Suprapubic skin (tissue), 4 donors: ENCODE measurements at regions not wholly inside any gene's neighbourhood (a gene's known extent, or its start where the extent isn't known, plus 50 kb on each side); places are given as distances from the start of the nearest gene placed in this dataset.
"Not testable (repeated sequence)": the region's sequence is repeated elsewhere in the genome, so short reads cannot be mapped to it uniquely, and the experiment has no call there.

Source experiments
- DNase-seq, 2 donors: peaks; one replicate each; pipeline ENCODE4 v3.0.0-alpha.2; 2019; ENCODE audit warnings: low spot score in 2 of 2
- H3K27ac ChIP-seq: fragments of 200-600 bp; sonication (generic); one replicate; pipeline ENCODE4 v1.5.1; 2019
- H3K27me3 ChIP-seq: fragments of 200-600 bp; sonication (generic); one replicate; pipeline ENCODE4 v1.5.1; 2019
- H3K36me3 ChIP-seq: fragments of 200-600 bp; sonication (generic); one replicate; pipeline ENCODE4 v1.5.1; 2019
- H3K4me1 ChIP-seq: fragments of 200-600 bp; sonication (generic); one replicate; pipeline ENCODE4 v1.5.1; 2019
- H3K4me3 ChIP-seq: fragments of 200-600 bp; sonication (generic); one replicate; pipeline ENCODE4 v1.5.1; 2019; ENCODE audit warnings: mild to moderate bottlenecking
- H3K9me3 ChIP-seq: fragments of 200-600 bp; sonication (generic); one replicate; pipeline ENCODE4 v1.5.1; 2019
- WGBS: methylation state at CpG from one replicate; pipeline ENCODE4 v1.1.5; 2018; 5-methylcytosine and 5-hydroxymethylcytosine counted together

DNA sequence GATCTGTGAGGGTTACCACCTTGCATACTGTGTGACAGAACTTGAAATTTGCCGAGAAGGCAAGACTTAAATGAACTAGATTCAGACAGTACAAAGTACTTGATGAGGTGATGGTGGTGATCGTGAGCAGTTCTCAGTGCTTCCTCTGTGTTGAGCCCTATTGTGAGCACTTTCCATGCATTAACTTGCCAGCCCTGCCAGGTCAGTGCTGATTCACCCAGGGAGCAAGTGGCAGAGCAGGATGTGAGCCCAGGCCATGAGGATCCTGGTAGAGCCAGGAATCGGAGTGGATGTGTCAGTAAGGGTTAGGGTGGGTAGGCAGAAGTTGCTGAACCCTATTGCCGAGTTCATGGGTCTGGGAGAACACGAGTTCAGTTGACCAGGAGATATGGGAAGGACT is 4545.7 kb upstream of the TPTE start:
- WGBS = no CpG with 5 or more reads among the region's 5 CpGs
- not testable (repeated sequence) for H3K9me3 ChIP-seq, H3K27ac ChIP-seq, DNase-seq, H3K27me3 ChIP-seq, H3K4me1 ChIP-seq, H3K36me3 ChIP-seq, H3K4me3 ChIP-seq

DNA sequence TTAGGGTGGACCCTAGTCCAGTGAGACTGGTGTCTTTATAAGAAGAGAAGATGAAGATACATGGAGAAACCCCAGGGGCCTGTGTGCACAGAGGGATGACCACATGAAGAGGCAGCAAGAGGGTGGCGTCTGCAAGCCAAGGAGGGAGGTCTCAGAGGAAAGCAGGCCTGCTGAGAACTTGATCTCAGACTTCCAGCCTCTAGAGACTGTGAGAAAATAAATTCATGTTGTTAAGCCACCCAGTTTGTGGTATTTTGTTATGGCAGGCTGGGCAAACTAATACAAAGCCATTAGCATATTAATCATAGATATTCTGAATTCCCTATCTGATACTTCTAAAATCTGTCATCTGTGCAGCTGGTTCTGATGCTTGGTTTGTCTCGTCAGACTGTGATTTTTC is 4523.8 kb upstream of the TPTE start:
- H3K4me3 ChIP-seq, H3K4me1 ChIP-seq, DNase-seq, H3K27ac ChIP-seq, H3K27me3 ChIP-seq, H3K36me3 ChIP-seq, H3K9me3 ChIP-seq: not testable (repeated sequence)
- no CpG with 5 or more reads among the region's 2 CpGs for WGBS

DNA sequence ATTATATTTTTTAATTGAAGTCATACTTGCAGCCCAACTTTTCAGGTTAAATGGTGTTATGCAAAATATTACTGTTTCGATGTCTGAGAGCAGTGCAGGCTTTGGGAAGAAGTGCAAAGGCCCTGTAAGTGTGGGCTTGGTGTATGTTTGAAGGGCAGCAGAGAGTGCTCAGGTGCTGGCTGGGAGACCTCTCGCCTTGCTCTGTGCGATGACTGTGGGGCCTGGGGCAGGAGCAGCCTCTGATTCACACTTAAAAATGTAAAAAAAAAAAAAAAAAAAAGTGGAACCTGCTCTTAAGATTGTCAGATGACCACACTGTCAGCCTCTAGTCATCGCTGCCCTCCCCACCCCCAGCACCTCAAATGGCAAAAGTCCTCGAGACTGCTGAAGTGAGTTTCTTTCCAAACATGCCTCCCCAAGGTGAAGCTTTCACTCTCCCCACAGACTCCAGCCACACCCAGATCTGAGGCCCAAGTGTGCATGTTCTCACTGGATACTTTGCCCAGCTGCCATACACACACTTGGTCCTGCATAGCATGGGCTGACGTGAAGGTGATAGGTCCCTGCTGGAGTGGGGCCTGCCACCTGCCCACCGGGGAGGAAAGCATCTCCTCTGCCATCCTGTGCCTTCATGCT is 4505.8 kb upstream of the TPTE start:
- not testable (repeated sequence) for DNase-seq, H3K36me3 ChIP-seq, H3K4me3 ChIP-seq, H3K4me1 ChIP-seq, H3K9me3 ChIP-seq, H3K27me3 ChIP-seq, H3K27ac ChIP-seq
- no CpG with 5 or more reads among the region's 7 CpGs for WGBS

DNA sequence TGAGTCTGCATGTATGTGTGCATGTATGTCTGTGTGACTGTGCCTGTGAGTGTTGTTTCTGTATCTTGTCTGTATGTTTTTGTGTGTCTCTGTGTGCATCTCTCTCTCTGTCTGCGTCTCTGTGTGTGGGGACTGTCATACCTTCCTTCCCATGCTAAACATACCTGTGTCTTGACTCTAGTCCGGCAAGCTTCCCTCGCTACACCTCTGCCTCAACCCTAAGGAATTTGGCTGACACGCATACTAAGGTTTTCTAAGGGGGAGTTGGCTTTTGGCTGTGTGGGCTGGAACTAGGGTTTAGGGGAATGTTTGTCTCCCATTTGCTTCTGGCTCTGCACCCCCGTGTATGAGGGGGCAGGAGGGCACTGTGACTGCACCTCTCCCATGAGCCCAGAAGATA is 4500.9 kb upstream of the TPTE start:
- not testable (repeated sequence) for DNase-seq
- no CpG with 5 or more reads among the region's 5 CpGs for WGBS

DNA sequence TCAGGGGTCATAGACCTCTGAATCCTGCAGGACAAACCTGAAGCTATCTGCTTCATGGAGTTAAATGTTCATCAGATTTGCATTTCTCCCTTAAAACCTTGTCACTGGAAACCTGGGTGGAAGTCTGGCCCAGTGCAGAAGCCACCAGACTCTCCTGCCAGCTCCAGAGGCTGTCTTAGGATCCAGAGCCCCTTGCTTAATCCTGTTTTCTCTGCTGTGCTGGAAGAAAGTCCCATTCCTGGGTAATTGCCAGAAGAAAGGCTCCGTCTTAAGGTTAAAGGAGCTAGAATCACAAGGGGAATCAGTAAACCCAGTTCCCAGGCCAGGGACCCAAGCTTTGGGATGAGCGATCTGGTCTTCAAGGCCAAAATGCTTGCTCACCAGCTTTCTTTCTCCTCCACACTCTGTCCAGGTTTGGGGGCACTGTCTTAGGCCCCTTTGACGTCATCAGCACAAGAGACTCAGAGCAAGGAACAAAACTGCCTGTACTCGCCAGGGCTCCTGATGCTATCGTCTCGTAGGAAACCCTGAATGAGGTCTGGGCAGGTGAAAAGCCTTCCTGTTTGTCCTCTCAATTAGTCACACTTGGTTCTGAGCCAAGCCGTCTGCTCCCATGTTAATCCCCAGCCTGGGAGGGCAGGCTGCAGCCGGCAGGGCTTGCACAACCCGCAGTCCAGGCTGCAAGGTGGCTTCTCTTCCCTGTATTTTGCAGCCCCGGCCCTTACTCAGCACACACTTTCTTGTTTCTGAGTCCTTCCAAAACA is 4500.2 kb upstream of the TPTE start:
- no CpG with 5 or more reads among the region's 10 CpGs for WGBS
- H3K27ac ChIP-seq, DNase-seq, H3K9me3 ChIP-seq, H3K27me3 ChIP-seq, H3K36me3 ChIP-seq, H3K4me1 ChIP-seq, H3K4me3 ChIP-seq: not testable (repeated sequence)

More for the DNA sequence above, 4500.9 kb upstream of the TPTE start:
- not testable (repeated sequence) for H3K4me1 ChIP-seq, H3K9me3 ChIP-seq, H3K27me3 ChIP-seq, H3K27ac ChIP-seq, H3K36me3 ChIP-seq, H3K4me3 ChIP-seq

DNA sequence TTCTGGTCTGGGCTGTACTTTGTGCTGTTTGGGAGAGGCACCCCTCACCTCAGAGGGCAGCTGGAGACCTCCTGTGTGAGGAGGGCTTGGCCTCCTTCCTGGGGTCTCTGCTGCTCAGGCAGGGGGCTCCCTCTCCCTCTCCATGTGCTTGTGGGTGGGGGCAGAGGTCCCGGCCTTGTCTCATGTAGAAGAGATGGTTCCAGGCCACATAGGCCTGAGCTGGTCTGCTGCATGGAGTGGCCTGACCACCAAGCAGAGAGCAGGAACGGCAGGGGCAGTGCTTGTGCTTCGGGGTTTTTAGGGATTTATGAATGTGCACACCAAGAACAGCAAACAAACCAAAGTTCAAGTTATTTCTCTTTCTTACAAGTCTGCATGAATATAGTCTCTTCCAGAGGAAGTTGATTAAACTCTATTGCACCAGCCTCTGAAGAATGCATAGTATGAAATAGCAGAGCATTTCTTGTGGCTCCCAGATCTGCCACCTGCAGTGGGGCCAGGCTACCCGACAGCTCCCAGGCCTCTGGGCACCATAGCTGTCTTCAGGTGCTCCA is 4499.6 kb upstream of the TPTE start:
- H3K27me3 ChIP-seq, H3K9me3 ChIP-seq, H3K4me3 ChIP-seq, H3K36me3 ChIP-seq, H3K4me1 ChIP-seq, H3K27ac ChIP-seq, DNase-seq: not testable (repeated sequence)
- no CpG with 5 or more reads among the region's 4 CpGs for WGBS

DNA sequence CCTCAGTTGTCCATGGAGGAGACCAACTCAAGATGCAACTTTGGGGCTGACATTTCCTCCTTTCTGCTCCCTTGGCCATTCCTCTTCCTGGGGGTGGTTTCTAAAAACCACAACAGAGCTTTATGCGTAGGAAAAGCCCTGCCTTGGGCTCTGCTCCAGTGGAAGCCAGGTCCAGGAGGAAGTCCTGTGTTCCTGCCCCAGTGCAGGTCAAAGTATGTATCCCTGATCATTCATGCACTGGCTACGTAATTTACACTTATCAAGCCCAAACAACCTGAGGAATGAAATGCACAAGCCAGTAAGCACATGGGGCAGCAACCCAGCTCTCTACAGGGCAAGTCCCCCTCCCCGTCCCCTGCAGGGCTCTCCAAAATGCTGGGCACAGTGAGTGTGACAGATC is 4498.1 kb upstream of the TPTE start:
- not testable (repeated sequence) for H3K4me3 ChIP-seq, H3K4me1 ChIP-seq, DNase-seq, H3K27me3 ChIP-seq, H3K36me3 ChIP-seq, H3K9me3 ChIP-seq, H3K27ac ChIP-seq
- no CpG with 5 or more reads among the region's 3 CpGs for WGBS

DNA sequence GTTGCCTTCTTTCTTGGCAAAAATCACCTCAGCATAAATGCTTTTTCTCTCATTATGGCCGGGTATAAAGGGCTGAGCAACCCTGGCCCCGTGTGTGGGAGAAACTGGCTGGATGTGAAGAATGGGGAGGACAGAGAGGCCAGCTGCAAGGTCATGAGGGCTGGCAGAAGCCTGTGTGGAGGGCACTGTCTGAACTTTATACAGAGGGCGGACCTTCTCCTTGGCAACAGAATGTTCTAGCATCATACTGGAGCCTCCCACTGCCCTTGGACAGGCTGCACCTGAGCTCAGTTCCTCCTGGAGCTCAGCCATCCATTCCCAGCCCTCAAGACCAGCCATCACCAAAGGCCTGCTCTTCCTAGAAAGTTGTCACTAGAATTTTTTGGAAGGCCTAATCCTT is 4496.2 kb upstream of the TPTE start:
- H3K27me3 ChIP-seq, H3K36me3 ChIP-seq, H3K4me3 ChIP-seq, DNase-seq, H3K9me3 ChIP-seq, H3K27ac ChIP-seq, H3K4me1 ChIP-seq: not testable (repeated sequence)
- no CpG with 5 or more reads among the region's 3 CpGs for WGBS

DNA sequence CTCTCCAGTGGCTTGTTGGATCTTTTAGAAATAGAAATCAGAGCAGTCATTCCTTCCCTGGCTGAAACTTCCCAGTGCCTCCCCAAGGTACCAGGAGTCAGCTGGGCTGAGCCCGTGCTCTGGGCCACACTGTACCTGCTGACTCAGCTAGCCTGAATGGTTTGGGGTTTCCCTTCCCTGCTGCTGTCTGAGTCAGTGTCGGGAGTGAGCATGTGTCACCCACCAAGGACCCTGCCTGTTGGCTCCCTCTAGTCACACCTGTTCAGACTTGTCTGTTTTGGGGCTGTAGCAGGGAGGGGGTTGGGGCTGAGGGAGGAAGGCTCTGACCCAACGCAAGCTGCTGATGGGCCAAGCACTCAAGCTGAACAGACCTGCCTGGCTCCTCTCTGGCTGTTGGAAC is 4493.9 kb upstream of the TPTE start:
- not testable (repeated sequence) for H3K36me3 ChIP-seq, DNase-seq, H3K4me1 ChIP-seq, H3K9me3 ChIP-seq, H3K27ac ChIP-seq, H3K27me3 ChIP-seq, H3K4me3 ChIP-seq
- WGBS = no CpG with 5 or more reads among the region's 3 CpGs

DNA sequence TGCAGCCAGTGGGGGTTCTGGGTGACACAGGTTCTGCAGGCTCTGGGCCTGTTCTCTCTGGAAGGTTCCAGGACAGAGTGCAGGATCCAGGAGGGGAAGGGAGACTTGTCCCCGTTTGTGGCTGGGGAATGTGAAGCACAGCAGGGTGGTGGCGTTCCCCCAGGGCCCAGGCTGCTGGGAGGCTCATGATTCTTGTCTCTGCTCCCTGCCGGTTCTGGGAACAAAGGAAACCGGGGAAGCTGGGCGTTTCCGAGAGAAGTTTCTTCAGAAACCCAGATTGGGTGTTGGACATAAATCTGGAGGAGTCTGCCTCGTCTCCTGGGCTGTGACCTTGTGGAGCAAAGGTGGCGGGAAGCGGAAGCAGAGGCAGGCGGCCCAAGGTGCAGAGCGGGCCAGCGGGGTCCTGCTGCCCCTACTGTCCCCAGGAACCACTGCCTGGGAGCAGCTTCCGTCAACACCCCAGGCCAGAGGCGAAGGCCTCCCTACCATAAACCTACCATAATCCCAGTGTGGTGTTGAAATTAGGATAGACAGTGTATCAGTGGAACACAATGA is 4487.2 kb upstream of the TPTE start:
- H3K9me3 ChIP-seq, H3K27me3 ChIP-seq, H3K27ac ChIP-seq, H3K36me3 ChIP-seq, H3K4me3 ChIP-seq, DNase-seq, H3K4me1 ChIP-seq: not testable (repeated sequence)
- no CpG with 5 or more reads among the region's 14 CpGs for WGBS

DNA sequence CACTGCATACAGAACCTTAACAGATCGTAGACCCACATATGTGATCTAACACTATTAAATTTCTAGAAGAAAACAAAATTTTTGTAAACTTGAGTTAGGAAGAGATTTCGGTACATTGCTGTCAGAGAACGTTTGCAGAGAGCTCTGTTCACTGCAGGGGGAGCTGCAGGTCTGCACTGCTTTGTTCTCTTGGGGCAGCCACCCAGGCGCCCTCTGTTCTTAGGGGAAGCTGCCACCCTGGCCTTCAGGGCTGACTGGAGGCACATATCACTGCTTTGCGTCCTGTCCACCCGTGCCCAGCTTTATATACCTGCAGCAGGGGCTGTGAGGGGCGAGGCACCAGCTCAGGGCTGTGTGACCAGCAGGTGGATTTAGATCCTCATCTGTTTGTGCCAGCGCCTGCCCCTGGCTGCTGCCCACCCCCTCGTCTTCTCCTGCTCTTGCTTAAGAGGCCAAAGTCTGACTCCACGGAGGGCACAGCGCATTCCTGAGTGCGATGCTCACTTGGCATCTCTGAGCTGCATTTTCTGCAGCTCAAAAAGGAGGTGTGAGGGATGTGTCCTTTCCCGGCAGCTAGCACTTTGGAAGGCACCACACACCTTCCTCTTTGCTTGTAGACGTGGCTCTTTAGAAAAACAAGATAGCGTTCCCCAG is 4486.4 kb upstream of the TPTE start:
- H3K9me3 ChIP-seq, H3K27me3 ChIP-seq, H3K36me3 ChIP-seq, H3K4me1 ChIP-seq, H3K27ac ChIP-seq, H3K4me3 ChIP-seq, DNase-seq: not testable (repeated sequence)
- no CpG with 5 or more reads among the region's 15 CpGs for WGBS

DNA sequence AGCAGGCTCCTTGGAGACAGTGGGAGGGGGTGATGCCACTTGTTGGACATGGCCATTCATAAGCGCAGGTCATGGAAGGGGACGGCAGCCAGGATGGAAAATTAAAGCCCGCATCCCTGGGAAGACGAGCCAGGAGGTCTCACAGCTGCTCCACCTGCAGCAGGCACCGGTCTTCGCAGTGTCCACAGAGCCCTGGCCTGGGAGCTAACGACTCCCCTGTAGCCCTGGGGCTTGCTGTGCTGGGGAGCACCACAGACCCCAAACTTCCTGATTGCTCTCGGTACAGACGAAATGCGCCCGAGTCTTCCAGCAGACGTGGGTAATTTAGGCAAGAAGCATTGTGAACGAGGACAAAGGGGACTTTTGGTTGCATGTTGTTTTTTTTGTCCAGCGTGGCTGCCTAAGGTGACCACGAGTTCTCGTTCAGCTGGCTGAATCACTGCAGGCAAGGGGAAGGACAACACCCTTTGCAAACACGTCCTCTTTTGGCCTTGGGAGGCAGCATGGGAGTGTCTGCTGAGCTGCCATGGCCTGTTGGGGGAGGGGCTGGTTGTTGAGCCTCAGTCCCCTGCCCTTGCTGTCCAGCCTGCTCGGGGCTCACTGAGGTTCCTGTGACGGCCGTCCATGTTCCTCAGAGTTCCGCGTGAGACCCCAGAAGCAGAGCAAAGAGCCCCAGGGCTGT is 4485.8 kb upstream of the TPTE start:
- no CpG with 5 or more reads among the region's 22 CpGs for WGBS
- H3K27me3 ChIP-seq, H3K4me1 ChIP-seq, H3K27ac ChIP-seq, H3K9me3 ChIP-seq, H3K4me3 ChIP-seq, DNase-seq, H3K36me3 ChIP-seq: not testable (repeated sequence)

DNA sequence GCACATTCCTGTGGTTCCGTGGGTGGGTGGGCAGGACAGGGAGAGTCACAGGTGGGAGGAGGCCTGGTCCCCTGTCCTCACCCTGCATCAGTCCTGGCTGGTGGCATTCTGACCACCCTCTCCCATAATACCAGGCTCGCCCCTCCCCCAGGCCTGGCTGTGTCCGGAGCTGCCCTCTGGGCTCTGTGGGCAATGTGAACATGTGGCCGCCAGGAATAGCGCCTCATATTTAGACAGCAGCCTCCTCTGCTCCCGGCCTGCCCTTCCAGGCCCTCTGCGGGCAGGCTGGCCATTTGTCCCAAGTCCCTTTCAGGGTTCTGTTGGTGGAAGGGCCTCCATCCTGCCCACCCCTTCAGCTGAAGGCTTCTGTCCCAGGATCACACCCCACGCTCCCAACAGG is 4482.2 kb upstream of the TPTE start:
- DNase-seq, H3K36me3 ChIP-seq, H3K27me3 ChIP-seq, H3K4me3 ChIP-seq, H3K4me1 ChIP-seq, H3K27ac ChIP-seq, H3K9me3 ChIP-seq: not testable (repeated sequence)
- no CpG with 5 or more reads among the region's 8 CpGs for WGBS

DNA sequence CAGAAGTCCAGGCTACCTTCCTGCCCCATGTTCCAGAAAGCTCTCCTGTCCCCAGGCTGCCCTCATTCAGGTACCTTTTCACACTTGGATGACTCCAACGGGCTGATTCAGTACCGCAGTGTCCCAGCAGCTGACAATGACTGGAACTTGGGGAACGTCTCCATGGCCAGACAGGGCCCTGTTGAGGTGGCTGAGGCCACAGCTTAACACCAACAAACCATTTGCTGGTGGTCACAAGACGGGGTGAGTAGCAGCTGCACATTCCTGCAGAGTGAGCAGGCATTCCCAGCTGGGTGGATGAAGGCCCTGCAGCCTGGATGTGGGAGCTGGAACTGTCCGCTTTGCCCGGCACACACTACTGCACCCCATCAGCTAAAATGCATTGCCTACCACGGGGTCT is 4481.3 kb upstream of the TPTE start:
- not testable (repeated sequence) for H3K4me3 ChIP-seq, H3K36me3 ChIP-seq, DNase-seq, H3K4me1 ChIP-seq, H3K27me3 ChIP-seq, H3K9me3 ChIP-seq, H3K27ac ChIP-seq
- WGBS = no CpG with 5 or more reads among the region's 7 CpGs
